A549 (cell line): ENCODE measurements at regions not wholly inside any gene's neighbourhood (a gene's known extent, or its start where the extent isn't known, plus 50 kb on each side); places are given as distances from the start of the nearest gene placed in this dataset.

ENCODE experiments used
- ATAC-seq, 2 experiments: fragments of 200-7000 bp in 1 of 2; fragments of >200 bp in 1 of 2; cut with Nextera tagmentation in 1 of 2; cut with Tn5 transposase in 1 of 2; 3 replicates each; pipeline versions ENCODE4 v1.8.0 to v1.9.1; 2018 to 2020; ENCODE audit warnings: mild to moderate bottlenecking in 1 of 2, moderate library complexity in 1 of 2
- CTCF ChIA-PET: fragments of 300-600 bp; sonication (Branson Sonifier 250); formaldehyde crosslinking; extraction: SDS; loops from one replicate; lab custom pipeline; 2021; ENCODE audit warnings: antibody characterized with exemption, inconsistent platforms; lab: Yijun Ruan, JAX
- POLR2A ChIA-PET: fragments of 350-600 bp; formaldehyde crosslinking; extraction: SDS; loops from one replicate; lab custom pipeline; 2021; ENCODE audit warnings: antibody characterized with exemption, inconsistent platforms; lab: Yijun Ruan, JAX
- DNase-seq, 2 experiments: peaks; one replicate each; pipeline versions ENCODE4 v3.0.0 to v3.0.0-alpha.2; 2011 to 2016; ENCODE audit warnings: low read depth in 1 of 2, low spot score in 1 of 2
- FAIRE-seq: peaks from 2 replicates; lab custom pipeline; 2011; peaks lifted over from hg19 to GRCh38; lab: Jason Lieb, UNC
- H3K27ac ChIP-seq, 2 experiments: fragments of >200 bp; sonication (Bioruptor Twin); formaldehyde crosslinking; 3 replicates each; pipeline ENCODE4 v1.5.1; 2016 to 2017
- H3K4me1 ChIP-seq: fragments of >200 bp; sonication (Bioruptor Twin); formaldehyde crosslinking; 3 replicates; pipeline ENCODE4 v1.6.1; 2016
- H3K4me2 ChIP-seq: fragments of >200 bp; sonication (Bioruptor Twin); formaldehyde crosslinking; 3 replicates; pipeline ENCODE4 v1.6.1; 2016
- H3K4me3 ChIP-seq: fragments of >200 bp; sonication (Bioruptor Twin); formaldehyde crosslinking; 3 replicates; pipeline ENCODE4 v1.5.1; 2016
- H3K9me3 ChIP-seq: fragments of >200 bp; sonication (Bioruptor Twin); formaldehyde crosslinking; 3 replicates; pipeline ENCODE4 v1.6.1; 2016
- BHLHE40 ChIP-seq: IDR thresholded peaks from 2 replicates; pipeline ENCODE4 v1.6.1; 2012; ENCODE audit warnings: low read depth, low read length, inconsistent platforms
- CEBPB ChIP-seq, 2 experiments: fragments of >200 bp in 1 of 2; sonication (Bioruptor Twin) in 1 of 2; formaldehyde crosslinking in 1 of 2; IDR thresholded peaks; 2 replicates each; pipeline ENCODE4 v1.6.1; 2012 to 2016
- EP300 ChIP-seq, 2 experiments: fragments of >200 bp; sonication (Bioruptor Twin); formaldehyde crosslinking; IDR thresholded peaks; 2 replicates in 1 of 2; 3 replicates in 1 of 2; pipeline ENCODE4 v1.6.1; 2016 to 2017
- ESRRA ChIP-seq: fragments of 150-350 bp; IDR thresholded peaks from 2 replicates; pipeline ENCODE4 v1.6.1; 2014; ENCODE audit warnings: mild to moderate bottlenecking, low read length, borderline replicate concordance
- FOSL2 ChIP-seq, 2 experiments: fragments of 450-650 bp in 1 of 2; fragments of >200 bp in 1 of 2; sonication (Bioruptor Twin) in 1 of 2; formaldehyde crosslinking; IDR thresholded peaks; 2 replicates each; pipeline versions ENCODE4 v1.5.0 to v1.6.1; 2016 to 2020; ENCODE audit warnings: mild to moderate bottlenecking in 1 of 2, moderate library complexity in 1 of 2
- FOXS1 ChIP-seq: fragments of 250-450 bp; sonication (Bioruptor Pico); IDR thresholded peaks from 2 replicates; pipeline ENCODE4 v1.5.0; 2020; ENCODE audit warnings: mild to moderate bottlenecking, moderate library complexity
- JUNB ChIP-seq: fragments of >200 bp; sonication (Bioruptor Twin); formaldehyde crosslinking; IDR thresholded peaks from 2 replicates; pipeline ENCODE4 v1.6.1; 2016
- KDM5A ChIP-seq: fragments of 200-600 bp; sonication (generic); IDR thresholded peaks from 2 replicates; pipeline ENCODE4 v1.6.1; 2016; ENCODE audit warnings: antibody characterized with exemption, mild to moderate bottlenecking
- MYC ChIP-seq: IDR thresholded peaks from 2 replicates; pipeline ENCODE4 v1.6.1; 2012; ENCODE audit warnings: mild to moderate bottlenecking, inconsistent platforms, low read length, improper control_type of control experiment, borderline replicate concordance
- PHF8 ChIP-seq: fragments of 200-600 bp; sonication (generic); IDR thresholded peaks from 2 replicates; pipeline ENCODE4 v1.6.1; 2016; ENCODE audit warnings: low read depth, mild to moderate bottlenecking, antibody characterized with exemption, moderate library complexity, borderline replicate concordance
- POLR2AphosphoS2 ChIP-seq: conservative IDR thresholded peaks from 2 replicates; pipeline ENCODE4 v1.6.1; 2012; ENCODE audit warnings: low read length, improper control_type of control experiment, inconsistent platforms
- RARB ChIP-seq: fragments of 250-450 bp; sonication (Bioruptor Pico); IDR thresholded peaks from 2 replicates; pipeline ENCODE4 v1.8.0; 2021; ENCODE audit warnings: mild to moderate bottlenecking, moderate library complexity
- RCOR1 ChIP-seq: fragments of 150-350 bp; IDR thresholded peaks from 2 replicates; pipeline ENCODE4 v1.6.1; 2014; ENCODE audit warnings: antibody characterized with exemption, low read length, low read depth
- SMC3 ChIP-seq: fragments of >200 bp; sonication (Bioruptor Twin); formaldehyde crosslinking; IDR thresholded peaks from 3 replicates; pipeline ENCODE4 v1.6.1; 2018; ENCODE audit warnings: inconsistent platforms
- SREBF2 ChIP-seq: fragments of 450-650 bp; IDR thresholded peaks from 2 replicates; pipeline ENCODE4 v1.6.1; 2014; ENCODE audit warnings: mild to moderate bottlenecking, moderate library complexity
- ZC3H11A ChIP-seq: fragments of 450-650 bp; IDR thresholded peaks from 2 replicates; pipeline ENCODE4 v1.6.1; 2014; ENCODE audit warnings: antibody characterized with exemption, mild to moderate bottlenecking
- ZFP36 ChIP-seq: fragments of 450-650 bp; IDR thresholded peaks from 2 replicates; pipeline ENCODE4 v1.6.1; 2014; ENCODE audit warnings: borderline replicate concordance; ENCODE audit not compliant: partially characterized antibody
- WGBS: methylation state at CpG from one replicate; pipeline ENCODE4 v1.1.6; 2017; ENCODE audit errors: missing lambda C conversion rate; 5-methylcytosine and 5-hydroxymethylcytosine counted together
- TF ChIP-seq, protein P1 (sequence below): IDR thresholded peaks from 2 replicates; pipeline ENCODE4 v1.6.1; 2012; ENCODE audit warnings: low read depth, borderline replicate concordance
- TF ChIP-seq, protein P2 (sequence below): fragments of 450-650 bp; IDR thresholded peaks from 2 replicates; pipeline ENCODE4 v1.6.1; 2014; ENCODE audit warnings: antibody characterized with exemption
- TF ChIP-seq, protein P3 (sequence below): fragments of >200 bp; sonication (Bioruptor Twin); formaldehyde crosslinking; IDR thresholded peaks from 3 replicates; pipeline ENCODE4 v1.6.1; 2016

DNA sequence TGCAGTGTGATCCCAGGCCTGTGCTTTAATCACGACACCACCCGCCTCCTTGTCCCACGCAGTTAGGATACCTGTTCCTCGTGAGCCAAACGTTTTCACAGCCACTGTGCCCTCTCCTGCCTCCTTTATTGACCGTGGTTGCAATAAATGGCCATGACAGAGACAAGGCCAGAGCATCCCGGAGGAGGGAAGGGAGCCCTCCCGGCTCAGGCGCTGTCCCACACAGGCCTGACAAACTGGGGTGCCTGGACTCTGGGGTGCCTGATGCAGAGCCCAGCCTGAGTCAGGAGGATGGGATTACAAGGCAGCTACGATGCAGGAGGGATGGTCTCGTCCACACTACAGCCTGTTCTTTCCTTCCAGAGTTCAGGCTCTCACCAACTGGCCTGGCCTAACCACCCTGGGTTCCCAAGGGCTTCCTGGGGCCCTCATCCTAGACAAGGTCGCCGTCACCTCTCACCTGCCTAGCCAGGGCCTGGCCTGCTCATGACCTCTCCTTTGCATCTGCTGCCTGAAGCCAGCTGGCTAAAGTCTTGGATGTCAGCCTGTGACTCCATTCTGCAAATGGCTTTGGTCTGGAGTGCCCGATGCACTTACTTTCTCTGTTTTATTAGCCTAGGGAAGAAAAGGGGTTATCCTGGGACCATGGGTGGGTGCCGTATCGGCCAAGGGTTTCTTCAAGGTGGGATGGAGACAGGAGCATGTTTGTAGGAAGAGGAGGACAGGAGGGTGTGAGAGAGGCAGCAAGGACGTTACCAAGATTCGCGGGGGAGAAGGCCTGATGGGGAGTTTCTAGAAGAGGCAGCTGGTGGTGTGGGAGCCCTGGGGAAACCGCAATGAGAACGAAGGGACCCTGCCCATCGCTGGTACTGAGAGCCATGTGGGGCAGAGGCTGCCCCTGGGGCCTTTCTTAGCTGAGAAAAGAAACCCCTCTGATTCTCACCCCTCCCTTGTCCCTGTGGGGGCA is 234.3 kb upstream of the TNRC6C start:
- TF ChIP-seq SMC3 (no peak), MYC (no peak)
- TF ChIP-seq, protein P1, sequence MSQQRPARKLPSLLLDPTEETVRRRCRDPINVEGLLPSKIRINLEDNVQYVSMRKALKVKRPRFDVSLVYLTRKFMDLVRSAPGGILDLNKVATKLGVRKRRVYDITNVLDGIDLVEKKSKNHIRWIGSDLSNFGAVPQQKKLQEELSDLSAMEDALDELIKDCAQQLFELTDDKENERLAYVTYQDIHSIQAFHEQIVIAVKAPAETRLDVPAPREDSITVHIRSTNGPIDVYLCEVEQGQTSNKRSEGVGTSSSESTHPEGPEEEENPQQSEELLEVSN = no peak

DNA sequence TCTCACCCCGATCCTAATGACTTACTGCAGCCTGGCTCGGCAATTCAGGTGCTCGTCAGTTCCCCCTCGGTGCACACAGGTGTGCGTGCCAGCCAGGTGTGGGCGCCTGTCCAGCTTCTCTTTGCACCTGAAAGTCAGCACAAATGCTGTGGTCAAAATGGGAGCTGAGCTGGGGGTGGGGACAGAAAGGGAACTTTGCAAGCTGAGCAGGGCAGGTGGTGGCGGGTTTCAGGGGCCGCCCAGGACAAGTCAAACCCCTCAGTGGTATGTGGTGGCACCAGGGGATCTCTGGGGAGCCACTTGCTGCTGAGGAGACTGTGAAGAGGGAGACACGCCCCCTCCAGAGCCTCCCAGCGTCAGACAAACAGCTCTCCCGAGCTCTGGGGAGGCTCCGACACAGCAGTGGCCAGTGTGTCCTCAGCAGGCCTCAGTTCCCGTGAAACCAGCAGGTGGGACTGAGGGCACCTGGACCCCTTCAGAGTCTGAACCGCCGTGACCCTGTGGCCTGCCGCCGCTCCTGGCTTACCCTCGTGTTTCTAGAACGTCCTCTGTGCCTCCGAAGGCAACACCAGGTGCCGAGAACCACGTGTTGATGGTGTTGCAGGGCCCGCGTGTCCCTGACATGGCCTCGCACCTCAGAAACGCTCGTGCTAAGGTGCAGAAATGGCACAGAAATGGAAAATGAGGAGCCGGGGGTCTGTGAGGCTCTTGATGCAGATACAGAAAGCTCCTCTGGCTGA is 233.5 kb upstream of the TNRC6C start:
- no peak for ATAC-seq
- H3K4me1 ChIP-seq = no peaks in the 10 kb centered on the region
- TF ChIP-seq BHLHE40 = no peak
- TF ChIP-seq, protein P2, sequence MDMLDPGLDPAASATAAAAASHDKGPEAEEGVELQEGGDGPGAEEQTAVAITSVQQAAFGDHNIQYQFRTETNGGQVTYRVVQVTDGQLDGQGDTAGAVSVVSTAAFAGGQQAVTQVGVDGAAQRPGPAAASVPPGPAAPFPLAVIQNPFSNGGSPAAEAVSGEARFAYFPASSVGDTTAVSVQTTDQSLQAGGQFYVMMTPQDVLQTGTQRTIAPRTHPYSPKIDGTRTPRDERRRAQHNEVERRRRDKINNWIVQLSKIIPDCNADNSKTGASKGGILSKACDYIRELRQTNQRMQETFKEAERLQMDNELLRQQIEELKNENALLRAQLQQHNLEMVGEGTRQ = no peak
- no peak for TF ChIP-seq RCOR1
- no peak for TF ChIP-seq FOSL2 (IDR thresholded peaks at IDR 0.05)
- no peak for TF ChIP-seq FOSL2 (CRISPR knock-in tag; IDR thresholded peaks at IDR 0.05)
- TF ChIP-seq SREBF2 = no peak
- TF ChIP-seq, all 56 proteins: peak for 0
- Histone ChIP-seq H3K4me3 (no peak overlapping the region), H3K27ac (no peak overlapping the region), H3K4me2 (no peak overlapping the region), H3K9me3 (no peaks in the 10 kb centered on the region)
- no peak for FAIRE-seq
- POLR2A ChIA-PET = no interaction called here
- no peak for DNase-seq
- 43% methylated on average over 28 of the region's 28 CpGs for WGBS
- CTCF ChIA-PET = interaction anchor here (0.7 to 1.9 kb wide), 3 partner anchors 12 to 182 kb away, joined by 3 to 8 read pairs (median 4); no protein-coding TSS in a partner anchor

More for the DNA sequence above, 234.3 kb upstream of the TNRC6C start:
- no peaks in the 10 kb centered on the region for H3K9me3 ChIP-seq
- ChIA-PET CTCF (interaction anchor here (0.8 to 1.9 kb wide), 3 partner anchors 11 to 181 kb away, joined by 3 to 8 read pairs (median 4); no protein-coding TSS in a partner anchor), POLR2A (no interaction called here)
- WGBS = 55% methylated on average over 22 of the region's 22 CpGs
- no peak overlapping the region for H3K4me2 ChIP-seq
- DNase-seq (no peak), ATAC-seq (no peak), FAIRE-seq (no peak)
- no peaks in the 10 kb centered on the region for H3K4me1 ChIP-seq
- H3K27ac ChIP-seq = no peak overlapping the region
- no peak overlapping the region for H3K4me3 ChIP-seq

DNA sequence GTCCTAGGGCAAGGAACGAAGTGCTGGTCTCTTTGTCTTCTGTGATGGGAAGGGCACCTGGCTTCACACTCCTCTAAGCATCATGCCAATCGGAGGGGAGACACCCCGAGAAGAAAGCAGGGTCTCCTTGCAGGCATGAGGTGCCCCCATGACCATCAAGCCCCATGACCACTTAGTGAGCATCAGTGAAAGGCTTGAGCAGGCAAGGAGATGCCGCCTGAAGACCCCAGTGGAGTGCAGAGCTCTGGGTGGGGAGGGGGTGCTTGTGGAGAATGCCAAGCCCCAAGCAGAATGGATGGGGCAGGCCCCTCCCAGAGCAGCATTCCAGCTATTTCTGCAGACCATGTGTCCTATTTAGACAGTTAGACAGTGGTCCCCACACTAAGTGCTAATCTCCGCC is 232.7 kb upstream of the TNRC6C start:
- FAIRE-seq = no peak
- H3K27ac ChIP-seq = no peak overlapping the region
- no peaks in the 10 kb centered on the region for H3K4me1 ChIP-seq
- DNase-seq = no peak
- no peak overlapping the region for H3K4me2 ChIP-seq
- ATAC-seq = no peak
- ChIA-PET POLR2A (no interaction called here), CTCF (interaction anchor here (0.7 to 1.9 kb wide), 5 partner anchors 11 to 183 kb away, joined by 3 to 8 read pairs (median 3); no protein-coding TSS in a partner anchor)
- H3K9me3 ChIP-seq = peaks cover 3% of the 10 kb centered on the region; the same call in 1 of the 3 replicates
- TF ChIP-seq EP300 (IDR thresholded peaks at IDR 0.05) (no peak), FOXS1 (CRISPR knock-in tag) (no peak), JUNB (no peak), KDM5A (no peak), PHF8 (no peak), POLR2AphosphoS2 (no peak), ESRRA (no peak), ZFP36 (no peak), ZC3H11A (no peak), CEBPB (IDR thresholded peaks at IDR 0.05) (no peak), RARB (CRISPR knock-in tag) (no peak), SREBF2 (no peak), FOSL2 (IDR thresholded peaks at IDR 0.05) (no peak), FOSL2 (CRISPR knock-in tag; IDR thresholded peaks at IDR 0.05) (no peak)
- TF ChIP-seq, protein P3, sequence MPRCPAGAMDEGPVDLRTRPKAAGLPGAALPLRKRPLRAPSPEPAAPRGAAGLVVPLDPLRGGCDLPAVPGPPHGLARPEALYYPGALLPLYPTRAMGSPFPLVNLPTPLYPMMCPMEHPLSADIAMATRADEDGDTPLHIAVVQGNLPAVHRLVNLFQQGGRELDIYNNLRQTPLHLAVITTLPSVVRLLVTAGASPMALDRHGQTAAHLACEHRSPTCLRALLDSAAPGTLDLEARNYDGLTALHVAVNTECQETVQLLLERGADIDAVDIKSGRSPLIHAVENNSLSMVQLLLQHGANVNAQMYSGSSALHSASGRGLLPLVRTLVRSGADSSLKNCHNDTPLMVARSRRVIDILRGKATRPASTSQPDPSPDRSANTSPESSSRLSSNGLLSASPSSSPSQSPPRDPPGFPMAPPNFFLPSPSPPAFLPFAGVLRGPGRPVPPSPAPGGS = no peak
- 42% methylated on average over 5 of the region's 5 CpGs for WGBS
- H3K4me3 ChIP-seq = no peak overlapping the region
